Lung (tissue), 11 donors: ENCODE measurements at regions not wholly inside any gene's neighbourhood (a gene's known extent, or its start where the extent isn't known, plus 50 kb on each side); places are given as distances from the start of the nearest gene placed in this dataset.
A peak's percentile ranks its signal among the peaks of the same experiment; 100 is the strongest.

Experiments used
- ATAC-seq: fragments of 200-7000 bp; cut with Tn5 transposase; one replicate; pipeline ENCODE4 v1.9.1; 2020; ENCODE audit warnings: moderate number of reproducible peaks; ENCODE audit not compliant: insufficient read depth, low FRiP score
- DNase-seq, 3 donors: peaks; one replicate each; pipeline ENCODE4 v3.0.0-alpha.2; 2013 to 2017
- H3K27ac ChIP-seq, 2 donors: one replicate each; pipeline ENCODE4 v1.5.1; 2013; ENCODE audit warnings: mild to moderate bottlenecking in 2 of 2, moderate library complexity in 2 of 2, control low read depth in 1 of 2, inconsistent platforms in 1 of 2, low read depth in 1 of 2, low read length in 1 of 2
- H3K27me3 ChIP-seq, 3 donors: one replicate each; pipeline ENCODE4 v1.5.1; 2013; ENCODE audit warnings: low read length in 2 of 3; ENCODE audit not compliant: control insufficient read depth in 3 of 3, insufficient read depth in 3 of 3
- H3K36me3 ChIP-seq, 4 donors: one replicate each; pipeline ENCODE4 v1.5.1; 2013; ENCODE audit warnings: low read length in 4 of 4, mild to moderate bottlenecking in 1 of 4, moderate library complexity in 1 of 4; ENCODE audit not compliant: control insufficient read depth in 4 of 4, insufficient read depth in 4 of 4
- H3K4me1 ChIP-seq, 5 donors: one replicate each; pipeline ENCODE4 v1.5.1; 2013; ENCODE audit warnings: low read length in 5 of 5, mild to moderate bottlenecking in 2 of 5, moderate library complexity in 1 of 5; ENCODE audit not compliant: control insufficient read depth in 5 of 5, insufficient read depth in 5 of 5
- H3K4me3 ChIP-seq: one replicate; pipeline ENCODE4 v1.5.1; 2013; ENCODE audit warnings: mild to moderate bottlenecking, control low read depth, moderate library complexity
- H3K9ac ChIP-seq, 2 donors: one replicate each; pipeline ENCODE4 v1.5.1; 2013; ENCODE audit warnings: low read length in 2 of 2, control low read depth in 1 of 2; ENCODE audit not compliant: insufficient read depth in 1 of 2
- H3K9me3 ChIP-seq, 4 donors: one replicate each; pipeline ENCODE4 v1.5.1; 2013; ENCODE audit warnings: low read length in 3 of 4, mild to moderate bottlenecking in 1 of 4, moderate library complexity in 1 of 4; ENCODE audit not compliant: control insufficient read depth in 4 of 4, insufficient read depth in 3 of 4
- CTCF ChIP-seq: IDR thresholded peaks from 2 replicates; pipeline ENCODE4 v1.5.1; 2012; ENCODE audit warnings: mild to moderate bottlenecking; ENCODE audit errors: control extremely low read depth, extremely low read depth
- WGBS, 2 donors: extraction: QIAGEN DNeasy Blood & Tissue Kit; methylation state at CpG; one replicate each; pipeline ENCODE4 v1.1.7; 2013; 5-methylcytosine and 5-hydroxymethylcytosine counted together
- donor health status: control.
- donor health status: control.
- donor health status: Bipolar disorder and iron deficiency.
- donor health status: healthy.
- donor health status: DM: yes; HTN: yes; CAD: no.

GRCh38 chr2:30358842-30359241 is 88.2 kb upstream of the LCLAT1 start:
- H3K9me3 ChIP-seq = no peaks in the 10 kb centered on the region
- DNase-seq (no peak), ATAC-seq (no peak)
- 95 to 96% methylated on average over 6 of the region's 6 CpGs for WGBS, 2 donors
- no peak for TF ChIP-seq CTCF
- peaks cover 18 to 54% (median 29%) of the 10 kb centered on the region in 5 donors for H3K4me1 ChIP-seq
- no peak overlapping the region for H3K9ac ChIP-seq
- H3K27me3 ChIP-seq = no peaks in the 10 kb centered on the region
- peak overlapping the region; percentile 60 to 83 for H3K27ac ChIP-seq
- no peaks in the 10 kb centered on the region for H3K36me3 ChIP-seq
- H3K4me3 ChIP-seq = no peak overlapping the region

GRCh38 chr2:30359644-30360167 is 87.3 kb upstream of the LCLAT1 start:
- 37 to 62% methylated on average over 7 of the region's 7 CpGs for WGBS, 2 donors
- Histone ChIP-seq H3K9ac (no peak overlapping the region), H3K4me3 (no peak overlapping the region), H3K27ac (peak overlapping the region; percentile 72 to 88), H3K9me3 (no peaks in the 10 kb centered on the region), H3K27me3 (no peaks in the 10 kb centered on the region), H3K36me3 (no peaks in the 10 kb centered on the region), H3K4me1 (peaks cover 18 to 54% (median 28%) of the 10 kb centered on the region in 5 donors)
- ATAC-seq (no peak), DNase-seq (peak; percentile 88 to 97 (median 92))
- TF ChIP-seq CTCF = no peak

- H3K27me3 ChIP-seq = no peaks in the 10 kb centered on the region
- ATAC-seq = no peak
- no peaks in the 10 kb centered on the region for H3K36me3 ChIP-seq
- H3K27ac ChIP-seq = peak overlapping the region; percentile 29 to 88
- no peak for DNase-seq
- 70 to 80% methylated on average over 11 of the region's 11 CpGs for WGBS, 2 donors
- peaks cover 20 to 47% (median 28%) of the 10 kb centered on the region in 5 donors for H3K4me1 ChIP-seq
- H3K9ac ChIP-seq = no peak overlapping the region
- no peak overlapping the region for H3K4me3 ChIP-seq
- no peaks in the 10 kb centered on the region for H3K9me3 ChIP-seq
- TF ChIP-seq CTCF = no peak
Observed at GRCh38 chr2:30361751-30362394, 85.2 kb upstream of the LCLAT1 start.
